PC-3 (cell line): ENCODE measurements at regions not wholly inside any gene's neighbourhood (a gene's known extent, or its start where the extent isn't known, plus 50 kb on each side); places are given as distances from the start of the nearest gene placed in this dataset.

Experiments used
- EZH2phosphoT487 ChIP-seq: fragments of 300-600 bp; sonication (generic); IDR thresholded peaks from 2 replicates; pipeline ENCODE4 v1.6.1; 2018; ENCODE audit warnings: mild to moderate bottlenecking, antibody characterized with exemption, low read length, borderline replicate concordance
- TF ChIP-seq, protein P1 (sequence below): fragments of 300-600 bp; sonication (generic); conservative IDR thresholded peaks from 2 replicates; pipeline ENCODE4 v1.5.1; 2017; ENCODE audit warnings: antibody characterized with exemption, low read depth, mild to moderate bottlenecking, low read length

DNA sequence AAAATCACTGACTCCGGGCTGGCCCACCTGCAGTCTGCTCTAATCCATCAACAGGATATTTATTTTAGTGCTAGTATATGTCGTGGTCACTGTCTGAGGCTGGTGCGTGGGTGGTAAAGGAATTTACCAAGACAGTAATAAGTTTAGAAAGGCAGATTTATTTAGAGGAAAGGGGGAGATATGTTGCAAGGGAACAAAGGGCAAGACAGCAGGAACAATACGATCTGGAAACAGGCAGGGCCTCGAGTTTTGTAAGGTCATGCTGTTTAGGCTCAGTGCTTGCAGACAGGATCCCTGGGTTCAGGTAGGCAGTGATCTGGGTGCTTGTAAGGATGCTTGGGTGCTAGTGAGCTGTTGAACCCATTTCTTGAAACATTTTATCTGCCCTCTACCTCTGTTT lies 748.2 kb upstream of the SLITRK5 start:
- TF ChIP-seq, protein P1, sequence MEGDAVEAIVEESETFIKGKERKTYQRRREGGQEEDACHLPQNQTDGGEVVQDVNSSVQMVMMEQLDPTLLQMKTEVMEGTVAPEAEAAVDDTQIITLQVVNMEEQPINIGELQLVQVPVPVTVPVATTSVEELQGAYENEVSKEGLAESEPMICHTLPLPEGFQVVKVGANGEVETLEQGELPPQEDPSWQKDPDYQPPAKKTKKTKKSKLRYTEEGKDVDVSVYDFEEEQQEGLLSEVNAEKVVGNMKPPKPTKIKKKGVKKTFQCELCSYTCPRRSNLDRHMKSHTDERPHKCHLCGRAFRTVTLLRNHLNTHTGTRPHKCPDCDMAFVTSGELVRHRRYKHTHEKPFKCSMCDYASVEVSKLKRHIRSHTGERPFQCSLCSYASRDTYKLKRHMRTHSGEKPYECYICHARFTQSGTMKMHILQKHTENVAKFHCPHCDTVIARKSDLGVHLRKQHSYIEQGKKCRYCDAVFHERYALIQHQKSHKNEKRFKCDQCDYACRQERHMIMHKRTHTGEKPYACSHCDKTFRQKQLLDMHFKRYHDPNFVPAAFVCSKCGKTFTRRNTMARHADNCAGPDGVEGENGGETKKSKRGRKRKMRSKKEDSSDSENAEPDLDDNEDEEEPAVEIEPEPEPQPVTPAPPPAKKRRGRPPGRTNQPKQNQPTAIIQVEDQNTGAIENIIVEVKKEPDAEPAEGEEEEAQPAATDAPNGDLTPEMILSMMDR, result no peak
- TF ChIP-seq EZH2phosphoT487, result no peak
